ENCODE measurements at regions not wholly inside any gene's neighbourhood (a gene's known extent, or its start where the extent isn't known, plus 50 kb on each side); places are given as distances from the start of the nearest gene placed in this dataset.

DNA sequence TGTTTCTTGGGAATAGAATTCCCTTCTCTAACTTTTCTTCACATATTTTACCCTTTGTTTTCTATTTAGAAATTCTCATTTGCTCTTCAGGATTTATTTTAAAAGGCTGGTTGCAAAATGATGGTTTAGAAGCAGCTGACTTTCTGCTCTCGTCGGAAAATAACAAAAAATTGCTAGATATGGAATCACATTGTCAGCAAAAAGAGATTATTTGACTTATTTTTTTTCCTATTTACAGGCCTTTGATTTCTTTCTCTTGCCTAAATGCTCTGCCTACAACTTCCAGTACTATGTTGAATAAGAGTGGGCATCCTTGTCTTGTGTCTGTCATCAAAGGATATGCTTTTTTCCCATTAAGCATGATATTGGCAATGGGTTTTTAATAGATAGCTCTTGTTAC, 1619.1 kb upstream of the ACO1 start:
- H2AFZ ChIP-seq (ENCODE audit: low read depth, low read length): no peak overlapping the region
- H3K27me3 ChIP-seq (ENCODE audit: low read depth, low read length): no peaks in the 10 kb centered on the region
- H3K9ac ChIP-seq (ENCODE audit: low read length): no peak overlapping the region
- H3K4me1 ChIP-seq (ENCODE audit: low read length): no peaks in the 10 kb centered on the region
- H3K9me3 ChIP-seq (ENCODE audit: insufficient read depth, low read length): no peaks in the 10 kb centered on the region
- no peaks in the 10 kb centered on the region for H3K36me3 ChIP-seq (replicated peaks; ENCODE audit: low read depth, low read length)
- H3K4me2 ChIP-seq (ENCODE audit: low read length): no peak overlapping the region
- H3K4me3 ChIP-seq (ENCODE audit: low read length): no peak overlapping the region
- H4K20me1 ChIP-seq (ENCODE audit: insufficient read depth, low read length): no peaks in the 10 kb centered on the region
- no peak for TF ChIP-seq EZH2phosphoT487 (IDR thresholded peaks at IDR 0.05; ENCODE audit: low read depth)
- TF ChIP-seq, protein P1, sequence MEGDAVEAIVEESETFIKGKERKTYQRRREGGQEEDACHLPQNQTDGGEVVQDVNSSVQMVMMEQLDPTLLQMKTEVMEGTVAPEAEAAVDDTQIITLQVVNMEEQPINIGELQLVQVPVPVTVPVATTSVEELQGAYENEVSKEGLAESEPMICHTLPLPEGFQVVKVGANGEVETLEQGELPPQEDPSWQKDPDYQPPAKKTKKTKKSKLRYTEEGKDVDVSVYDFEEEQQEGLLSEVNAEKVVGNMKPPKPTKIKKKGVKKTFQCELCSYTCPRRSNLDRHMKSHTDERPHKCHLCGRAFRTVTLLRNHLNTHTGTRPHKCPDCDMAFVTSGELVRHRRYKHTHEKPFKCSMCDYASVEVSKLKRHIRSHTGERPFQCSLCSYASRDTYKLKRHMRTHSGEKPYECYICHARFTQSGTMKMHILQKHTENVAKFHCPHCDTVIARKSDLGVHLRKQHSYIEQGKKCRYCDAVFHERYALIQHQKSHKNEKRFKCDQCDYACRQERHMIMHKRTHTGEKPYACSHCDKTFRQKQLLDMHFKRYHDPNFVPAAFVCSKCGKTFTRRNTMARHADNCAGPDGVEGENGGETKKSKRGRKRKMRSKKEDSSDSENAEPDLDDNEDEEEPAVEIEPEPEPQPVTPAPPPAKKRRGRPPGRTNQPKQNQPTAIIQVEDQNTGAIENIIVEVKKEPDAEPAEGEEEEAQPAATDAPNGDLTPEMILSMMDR (IDR thresholded peaks at IDR 0.05; ENCODE audit: low read depth, low read length): no peak
- no peak overlapping the region for H3K27ac ChIP-seq (ENCODE audit: low read length)
- H3K79me2 ChIP-seq (ENCODE audit: low read length): no peaks in the 10 kb centered on the region

DNA sequence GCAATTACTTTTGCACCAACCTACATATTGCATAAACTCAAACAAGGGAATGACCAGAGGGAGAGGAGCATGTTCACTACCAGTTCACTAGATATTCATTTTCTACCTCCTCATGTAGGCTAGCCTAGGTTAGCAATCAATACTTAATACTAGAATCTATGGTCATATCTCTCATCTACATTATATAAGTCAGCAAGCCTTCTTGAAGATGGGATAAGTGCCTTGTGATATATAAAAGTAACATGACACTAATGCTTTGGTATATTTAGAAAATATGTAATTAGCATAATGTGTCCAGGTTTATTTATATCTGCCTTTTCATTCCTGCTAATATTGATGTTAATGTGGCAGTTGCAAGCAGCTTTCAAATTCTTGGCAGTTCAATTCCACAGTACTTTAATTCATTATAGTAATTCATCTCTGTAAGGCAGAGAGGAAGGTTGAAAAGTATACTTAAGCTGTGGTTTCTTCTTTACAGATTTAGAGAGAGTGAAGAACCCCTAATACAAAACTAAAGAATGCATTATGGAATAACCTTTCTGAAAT, 1613.2 kb upstream of the ACO1 start:
- Histone ChIP-seq H3K4me1 (ENCODE audit: low read length) (no peaks in the 10 kb centered on the region), H3K9ac (ENCODE audit: low read length) (no peak overlapping the region), H3K27me3 (ENCODE audit: low read depth, low read length) (no peaks in the 10 kb centered on the region), H3K4me3 (ENCODE audit: low read length) (no peak overlapping the region), H2AFZ (ENCODE audit: low read depth, low read length) (no peak overlapping the region), H3K79me2 (ENCODE audit: low read length) (no peaks in the 10 kb centered on the region), H3K36me3 (replicated peaks; ENCODE audit: low read depth, low read length) (no peaks in the 10 kb centered on the region), H3K9me3 (ENCODE audit: insufficient read depth, low read length) (no peaks in the 10 kb centered on the region), H3K4me2 (ENCODE audit: low read length) (no peak overlapping the region), H4K20me1 (ENCODE audit: insufficient read depth, low read length) (no peaks in the 10 kb centered on the region), H3K27ac (ENCODE audit: low read length) (no peak overlapping the region)
- TF ChIP-seq, protein P1 (IDR thresholded peaks at IDR 0.05; ENCODE audit: low read depth, low read length): no peak
- no peak for TF ChIP-seq EZH2phosphoT487 (IDR thresholded peaks at IDR 0.05; ENCODE audit: low read depth)

DNA sequence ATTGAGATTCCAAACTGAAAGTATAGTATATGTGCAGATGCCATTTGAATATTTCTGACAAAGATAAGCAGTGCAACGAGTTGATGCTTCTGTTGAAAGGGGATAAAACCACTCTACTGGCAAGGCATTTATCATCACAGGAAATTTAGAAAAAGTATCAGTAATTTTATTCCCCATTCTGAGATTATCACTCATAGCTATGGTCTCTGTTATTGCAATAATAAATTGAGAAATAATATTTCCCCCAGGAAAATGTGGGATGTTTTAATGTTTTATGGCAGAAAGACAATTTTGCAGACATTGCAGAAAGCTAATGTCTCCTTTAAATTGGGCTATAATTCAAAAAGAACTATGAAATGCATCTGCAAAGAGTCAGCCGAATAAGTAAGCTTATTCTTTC, 1612.7 kb upstream of the ACO1 start:
- TF ChIP-seq, protein P1 (IDR thresholded peaks at IDR 0.05; ENCODE audit: low read depth, low read length): no peak
- no peak for TF ChIP-seq EZH2phosphoT487 (IDR thresholded peaks at IDR 0.05; ENCODE audit: low read depth)
- H3K4me3 ChIP-seq (ENCODE audit: low read length): no peak overlapping the region
- H3K4me2 ChIP-seq (ENCODE audit: low read length): no peak overlapping the region
- no peaks in the 10 kb centered on the region for H3K79me2 ChIP-seq (ENCODE audit: low read length)
- H4K20me1 ChIP-seq (ENCODE audit: insufficient read depth, low read length): no peaks in the 10 kb centered on the region
- H2AFZ ChIP-seq (ENCODE audit: low read depth, low read length): no peak overlapping the region
- no peaks in the 10 kb centered on the region for H3K27me3 ChIP-seq (ENCODE audit: low read depth, low read length)
- H3K9me3 ChIP-seq (ENCODE audit: insufficient read depth, low read length): no peaks in the 10 kb centered on the region
- no peak overlapping the region for H3K27ac ChIP-seq (ENCODE audit: low read length)
- H3K9ac ChIP-seq (ENCODE audit: low read length): no peak overlapping the region
- H3K4me1 ChIP-seq (ENCODE audit: low read length): no peaks in the 10 kb centered on the region
- H3K36me3 ChIP-seq (replicated peaks; ENCODE audit: low read depth, low read length): no peaks in the 10 kb centered on the region

DNA sequence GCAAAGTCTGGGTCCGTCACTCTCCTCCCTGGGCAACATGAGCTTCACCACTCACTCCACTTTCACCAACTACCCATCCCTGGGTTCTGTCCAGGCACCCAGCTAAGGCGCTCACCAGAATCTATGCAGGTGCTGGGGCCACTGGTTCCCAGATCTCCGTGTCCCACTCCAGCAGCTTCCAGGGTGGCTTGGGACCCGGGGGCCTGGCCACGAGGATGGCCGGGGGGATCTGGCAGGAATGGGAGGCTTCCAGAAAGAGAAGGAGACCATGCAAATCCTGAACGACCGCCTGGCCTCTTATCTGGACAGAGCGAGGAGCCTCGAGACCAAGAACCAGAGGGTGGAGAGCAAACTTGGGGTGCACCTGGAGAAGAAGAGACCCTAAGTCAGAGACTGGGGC, 1611.0 kb upstream of the ACO1 start:
- no peak overlapping the region for H3K4me3 ChIP-seq (ENCODE audit: low read length)
- no peaks in the 10 kb centered on the region for H3K9me3 ChIP-seq (ENCODE audit: insufficient read depth, low read length)
- no peaks in the 10 kb centered on the region for H3K4me1 ChIP-seq (ENCODE audit: low read length)
- H2AFZ ChIP-seq (ENCODE audit: low read depth, low read length): no peak overlapping the region
- TF ChIP-seq EZH2phosphoT487 (IDR thresholded peaks at IDR 0.05; ENCODE audit: low read depth): no peak
- TF ChIP-seq, protein P1 (IDR thresholded peaks at IDR 0.05; ENCODE audit: low read depth, low read length): no peak
- no peaks in the 10 kb centered on the region for H3K79me2 ChIP-seq (ENCODE audit: low read length)
- no peak overlapping the region for H3K9ac ChIP-seq (ENCODE audit: low read length)
- H3K27me3 ChIP-seq (ENCODE audit: low read depth, low read length): no peaks in the 10 kb centered on the region
- H3K27ac ChIP-seq (ENCODE audit: low read length): no peak overlapping the region
- no peaks in the 10 kb centered on the region for H3K36me3 ChIP-seq (replicated peaks; ENCODE audit: low read depth, low read length)
- H4K20me1 ChIP-seq (ENCODE audit: insufficient read depth, low read length): no peaks in the 10 kb centered on the region
- H3K4me2 ChIP-seq (ENCODE audit: low read length): no peak overlapping the region
